ENCODE measurements at regions not wholly inside any gene's neighbourhood (a gene's known extent, or its start where the extent isn't known, plus 50 kb on each side); places are given as distances from the start of the nearest gene placed in this dataset.

DNA sequence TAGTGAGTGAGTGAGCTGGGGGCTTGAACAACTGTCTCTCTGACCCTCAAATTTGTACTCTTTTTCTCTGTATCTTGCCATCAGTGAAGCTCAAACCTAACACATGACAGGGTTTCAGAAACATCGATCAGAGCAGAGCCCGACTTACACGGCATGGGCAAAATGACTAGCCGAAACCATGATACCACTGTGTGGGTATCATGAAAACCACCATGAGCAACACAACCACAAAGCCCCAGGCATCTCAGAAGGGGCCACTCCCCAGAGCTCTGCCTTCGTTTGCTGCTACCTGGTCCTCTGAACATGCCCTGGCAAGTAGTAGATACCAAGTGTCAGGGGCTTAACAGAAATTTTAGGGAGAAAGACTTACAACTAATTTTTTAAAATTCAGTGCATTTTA, 308.5 kb downstream of the WDR11 start:
- Histone ChIP-seq H3K9me2 (replicated peaks; ENCODE audit: insufficient read depth, low read length) (no peaks in the 10 kb centered on the region), H3K9ac (ENCODE audit: low read length) (no peak overlapping the region), H3F3A (ENCODE audit: insufficient read depth) (no peaks in the 10 kb centered on the region), H3K9me3 (ENCODE audit: insufficient read depth, low read length) (no peaks in the 10 kb centered on the region), H3K4me2 (ENCODE audit: low read depth, low read length, poor library complexity, severe bottlenecking) (no peak overlapping the region), H3K27me3 (ENCODE audit: low read length) (no peaks in the 10 kb centered on the region), H2AFZ (ENCODE audit: low read depth, low read length, severe bottlenecking) (no peak overlapping the region), H3K27ac (ENCODE audit: low read depth, low read length) (no peak overlapping the region), H3K4me3 (ENCODE audit: insufficient read depth, low read length, poor library complexity, severe bottlenecking) (no peak overlapping the region), H3K79me2 (ENCODE audit: insufficient read depth, low read length) (no peaks in the 10 kb centered on the region), H3K36me3 (ENCODE audit: low read length) (no peaks in the 10 kb centered on the region), H4K20me1 (ENCODE audit: low read depth, low read length) (no peaks in the 10 kb centered on the region)
- no peak for TF ChIP-seq CTCF (IDR thresholded peaks at IDR 0.05; ENCODE audit: insufficient read depth, low read length, poor library complexity, severe bottlenecking)
- TF ChIP-seq EZH2phosphoT487 (conservative IDR thresholded peaks at IDR 0.05; ENCODE audit: low read length), result no peak

DNA sequence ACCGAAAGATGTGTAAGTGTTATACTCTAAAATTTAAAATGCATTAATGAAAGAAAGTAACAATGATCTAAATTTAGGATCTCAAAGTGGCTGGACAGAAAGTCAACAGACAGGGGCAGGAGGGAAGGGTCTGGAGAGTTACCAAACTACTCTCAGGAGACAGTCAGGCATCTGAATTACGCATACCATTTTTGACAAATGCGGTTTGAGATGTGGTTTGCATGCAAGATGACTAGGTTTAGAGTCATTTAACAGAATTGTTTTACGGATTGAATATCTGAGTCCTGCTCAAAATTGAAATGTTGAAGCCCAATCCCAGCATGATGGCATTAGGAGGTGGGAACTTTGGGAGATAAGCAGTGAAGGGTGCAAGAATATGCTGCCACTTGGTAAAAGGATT, 314.1 kb downstream of the WDR11 start:
- no peak overlapping the region for H2AFZ ChIP-seq (ENCODE audit: low read depth, low read length, severe bottlenecking)
- H3K27me3 ChIP-seq (ENCODE audit: low read length), result no peaks in the 10 kb centered on the region
- no peak overlapping the region for H3K4me2 ChIP-seq (ENCODE audit: low read depth, low read length, poor library complexity, severe bottlenecking)
- no peaks in the 10 kb centered on the region for H4K20me1 ChIP-seq (ENCODE audit: low read depth, low read length)
- no peaks in the 10 kb centered on the region for H3K9me3 ChIP-seq (ENCODE audit: insufficient read depth, low read length)
- TF ChIP-seq CTCF (IDR thresholded peaks at IDR 0.05; ENCODE audit: insufficient read depth, low read length, poor library complexity, severe bottlenecking), result no peak
- no peak for TF ChIP-seq EZH2phosphoT487 (conservative IDR thresholded peaks at IDR 0.05; ENCODE audit: low read length)
- H3K4me3 ChIP-seq (ENCODE audit: insufficient read depth, low read length, poor library complexity, severe bottlenecking), result no peak overlapping the region
- H3K9me2 ChIP-seq (replicated peaks; ENCODE audit: insufficient read depth, low read length), result no peaks in the 10 kb centered on the region
- no peaks in the 10 kb centered on the region for H3F3A ChIP-seq (ENCODE audit: insufficient read depth)
- no peaks in the 10 kb centered on the region for H3K36me3 ChIP-seq (ENCODE audit: low read length)
- no peak overlapping the region for H3K27ac ChIP-seq (ENCODE audit: low read depth, low read length)
- no peaks in the 10 kb centered on the region for H3K79me2 ChIP-seq (ENCODE audit: insufficient read depth, low read length)
- no peak overlapping the region for H3K9ac ChIP-seq (ENCODE audit: low read length)

DNA sequence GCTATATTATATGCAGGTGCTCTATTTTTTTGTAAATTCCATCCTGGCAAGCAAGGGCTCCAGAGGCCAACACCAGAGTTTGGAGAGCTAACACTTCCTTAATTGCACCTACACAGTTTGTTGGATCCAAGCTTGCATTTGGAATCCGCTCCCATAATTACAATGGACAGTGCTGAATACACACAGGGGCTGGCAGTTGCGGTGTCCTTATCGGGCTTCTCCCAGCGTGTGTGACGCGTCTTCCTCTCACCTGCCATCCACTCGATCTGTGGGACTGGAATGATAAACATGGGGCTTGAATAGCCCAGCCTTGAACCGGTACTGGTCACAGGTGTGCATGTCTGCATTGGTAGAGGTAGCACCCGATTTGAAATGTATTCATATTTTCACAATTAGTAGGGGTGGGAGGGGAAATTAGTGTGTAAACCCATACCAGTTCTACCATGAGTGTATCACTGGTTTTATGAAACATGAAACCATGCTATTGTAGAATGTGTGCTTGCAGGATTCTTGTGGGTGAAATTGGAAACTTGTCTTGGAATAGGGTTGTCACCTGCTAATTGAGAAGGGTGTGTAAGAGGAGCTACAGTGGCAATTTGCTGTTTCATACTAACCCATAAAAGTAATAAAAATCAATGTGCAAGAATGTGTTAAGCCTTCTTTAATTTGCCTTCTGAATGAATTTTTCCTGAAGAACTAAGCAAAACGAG, 316.5 kb downstream of the WDR11 start:
- Histone ChIP-seq H3K9me2 (replicated peaks; ENCODE audit: insufficient read depth, low read length) (no peaks in the 10 kb centered on the region), H4K20me1 (ENCODE audit: low read depth, low read length) (no peaks in the 10 kb centered on the region), H3K4me3 (ENCODE audit: insufficient read depth, low read length, poor library complexity, severe bottlenecking) (no peak overlapping the region), H3K36me3 (ENCODE audit: low read length) (no peaks in the 10 kb centered on the region), H3K79me2 (ENCODE audit: insufficient read depth, low read length) (no peaks in the 10 kb centered on the region), H2AFZ (ENCODE audit: low read depth, low read length, severe bottlenecking) (no peak overlapping the region), H3K9me3 (ENCODE audit: insufficient read depth, low read length) (no peaks in the 10 kb centered on the region), H3K4me2 (ENCODE audit: low read depth, low read length, poor library complexity, severe bottlenecking) (no peak overlapping the region), H3F3A (ENCODE audit: insufficient read depth) (no peaks in the 10 kb centered on the region), H3K27me3 (ENCODE audit: low read length) (no peaks in the 10 kb centered on the region), H3K27ac (ENCODE audit: low read depth, low read length) (no peak overlapping the region), H3K9ac (ENCODE audit: low read length) (no peak overlapping the region)
- TF ChIP-seq CTCF (IDR thresholded peaks at IDR 0.05; ENCODE audit: insufficient read depth, low read length, poor library complexity, severe bottlenecking), result no peak
- TF ChIP-seq EZH2phosphoT487 (conservative IDR thresholded peaks at IDR 0.05; ENCODE audit: low read length), result no peak
